ENCODE measurements at regions not wholly inside any gene's neighbourhood (a gene's known extent, or its start where the extent isn't known, plus 50 kb on each side); places are given as distances from the start of the nearest gene placed in this dataset.

DNA sequence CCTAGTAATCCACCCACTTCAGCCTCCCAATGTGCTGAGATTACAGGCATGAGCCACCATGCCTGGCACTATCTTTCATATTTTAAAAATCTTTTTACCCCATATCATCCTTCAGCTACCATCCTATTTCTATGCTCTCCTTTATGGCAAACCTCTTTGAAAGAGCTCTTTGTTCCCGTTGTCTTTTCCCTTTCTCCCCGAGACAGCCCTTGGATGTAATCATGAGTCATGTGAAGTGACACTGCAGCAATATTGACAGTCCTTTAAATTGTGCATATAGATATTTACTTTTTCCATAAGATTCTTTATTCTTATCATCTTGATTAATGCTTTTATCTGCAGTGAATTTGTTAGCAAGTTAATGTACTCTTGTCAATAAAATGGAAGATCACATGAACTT, 286.6 kb downstream of the ANKRD7 start:
- Histone ChIP-seq H3K27ac (ENCODE audit: low read depth, low read length) (no peak overlapping the region), H3K9me3 (ENCODE audit: control insufficient read depth, low read length) (no peaks in the 10 kb centered on the region), H3K4me1 (ENCODE audit: control insufficient read depth, insufficient read depth, low read length) (no peaks in the 10 kb centered on the region), H3K9ac (ENCODE audit: extremely low read depth, low read length, poor library complexity, severe bottlenecking) (no peak overlapping the region), H3K4me3 (ENCODE audit: low read length) (no peak overlapping the region), H3K36me3 (ENCODE audit: control insufficient read depth, insufficient read depth, low read length) (no peaks in the 10 kb centered on the region), H3K27me3 (ENCODE audit: control insufficient read depth, insufficient read depth, low read length, poor library complexity, severe bottlenecking) (no peaks in the 10 kb centered on the region)
- Mint-ChIP-seq H3K27me3 (ENCODE audit: insufficient read depth) (no peaks in the 10 kb centered on the region), H3K36me3 (ENCODE audit: low read depth) (no peaks in the 10 kb centered on the region), H3K9me3 (no peaks in the 10 kb centered on the region), H3K27ac (no peak overlapping the region), H3K4me1 (no peaks in the 10 kb centered on the region), H3K4me3 (no peak overlapping the region)
- no peak for TF ChIP-seq CTCF (conservative IDR thresholded peaks at IDR 0.05)
- WGBS, 2 experiments (ENCODE audit: insufficient coverage in 1 of 2, insufficient read length in 1 of 2): 98% methylated on average over 2 of the region's 2 CpGs; no CpG with 5 or more reads in 1 of the 2 experiments
- DNase-seq: no peak

DNA sequence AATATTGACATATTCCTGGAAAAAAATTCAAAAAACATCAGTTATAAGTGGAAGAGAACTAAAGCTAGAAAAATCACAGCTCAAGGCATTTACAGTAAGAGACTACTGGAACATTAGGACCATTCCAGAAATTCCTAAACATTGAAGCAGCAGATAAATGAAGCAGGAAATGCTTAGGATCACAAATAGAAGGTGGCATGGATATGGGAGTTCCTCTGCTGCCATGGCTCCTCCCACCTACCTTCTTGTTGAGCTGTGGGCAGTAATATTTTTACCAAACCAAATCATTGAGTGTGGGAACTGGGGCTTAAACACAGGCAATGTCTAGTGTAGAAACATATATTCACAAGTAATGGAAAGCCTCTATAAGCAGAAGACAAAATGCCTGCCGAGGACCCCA, 292.8 kb downstream of the ANKRD7 start:
- H3K9me3 Mint-ChIP-seq: no peaks in the 10 kb centered on the region
- no peak for TF ChIP-seq CTCF (conservative IDR thresholded peaks at IDR 0.05)
- H3K4me1 ChIP-seq (ENCODE audit: control insufficient read depth, insufficient read depth, low read length): no peaks in the 10 kb centered on the region
- WGBS, 2 experiments (ENCODE audit: insufficient coverage in 1 of 2, insufficient read length in 1 of 2): 0% methylated on average over 1 of the region's 1 CpG
- no peak overlapping the region for H3K4me3 ChIP-seq (ENCODE audit: low read length)
- H3K27me3 Mint-ChIP-seq (ENCODE audit: insufficient read depth): no peaks in the 10 kb centered on the region
- no peaks in the 10 kb centered on the region for H3K36me3 ChIP-seq (ENCODE audit: control insufficient read depth, insufficient read depth, low read length)
- no peaks in the 10 kb centered on the region for H3K36me3 Mint-ChIP-seq (ENCODE audit: low read depth)
- H3K9me3 ChIP-seq (ENCODE audit: control insufficient read depth, low read length): no peaks in the 10 kb centered on the region
- no peak overlapping the region for H3K4me3 Mint-ChIP-seq
- no peaks in the 10 kb centered on the region for H3K4me1 Mint-ChIP-seq
- no peak for DNase-seq
- H3K27me3 ChIP-seq (ENCODE audit: control insufficient read depth, insufficient read depth, low read length, poor library complexity, severe bottlenecking): no peaks in the 10 kb centered on the region
- H3K9ac ChIP-seq (ENCODE audit: extremely low read depth, low read length, poor library complexity, severe bottlenecking): no peak overlapping the region
- H3K27ac ChIP-seq (ENCODE audit: low read depth, low read length): no peak overlapping the region
- no peak overlapping the region for H3K27ac Mint-ChIP-seq

GRCh38 chr7:118525020-118525419, 300.5 kb downstream of the ANKRD7 start:
- Histone ChIP-seq H3K9ac (ENCODE audit: extremely low read depth, low read length, poor library complexity, severe bottlenecking) (no peak overlapping the region), H3K9me3 (ENCODE audit: control insufficient read depth, low read length) (peaks cover 12% of the 10 kb centered on the region), H3K27ac (ENCODE audit: low read depth, low read length) (no peak overlapping the region), H3K36me3 (ENCODE audit: control insufficient read depth, insufficient read depth, low read length) (no peaks in the 10 kb centered on the region), H3K27me3 (ENCODE audit: control insufficient read depth, insufficient read depth, low read length, poor library complexity, severe bottlenecking) (no peaks in the 10 kb centered on the region), H3K4me1 (ENCODE audit: control insufficient read depth, insufficient read depth, low read length) (peaks cover 6% of the 10 kb centered on the region), H3K4me3 (ENCODE audit: low read length) (no peak overlapping the region)
- no peak for TF ChIP-seq CTCF (conservative IDR thresholded peaks at IDR 0.05)
- DNase-seq: no peak
- Mint-ChIP-seq H3K9me3 (peaks cover 10% of the 10 kb centered on the region), H3K27ac (no peak overlapping the region), H3K27me3 (ENCODE audit: insufficient read depth) (no peaks in the 10 kb centered on the region), H3K36me3 (ENCODE audit: low read depth) (no peaks in the 10 kb centered on the region), H3K4me3 (no peak overlapping the region), H3K4me1 (peaks cover 14% of the 10 kb centered on the region)

Measured in endodermal cell (in vitro differentiated cells).